ENCODE measurements at regions not wholly inside any gene's neighbourhood (a gene's known extent, or its start where the extent isn't known, plus 50 kb on each side); places are given as distances from the start of the nearest gene placed in this dataset.

DNA sequence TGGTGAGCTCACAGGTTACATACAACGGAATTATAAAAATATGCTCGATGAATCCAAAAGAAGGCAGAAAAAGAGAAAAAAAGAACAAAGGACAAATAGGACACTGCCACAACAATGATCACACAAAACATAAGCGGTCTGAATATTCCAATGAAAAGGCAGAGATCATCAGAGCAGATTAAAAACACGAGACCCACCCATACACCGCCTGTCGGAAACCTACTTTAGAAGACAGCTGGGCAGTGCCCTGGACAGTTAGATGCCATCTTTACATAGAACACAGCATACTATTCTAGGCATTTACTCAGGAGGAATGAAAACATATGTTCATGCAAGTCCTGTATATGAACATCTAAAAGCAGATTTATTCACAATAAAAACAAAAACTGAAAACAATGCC lies 204.1 kb downstream of the TTLL2 start:
- no peak for DNase-seq (ENCODE audit: low read depth)
- no peak overlapping the region for H3K4me3 ChIP-seq (ENCODE audit: low read depth, low read length)
- TF ChIP-seq, protein P1, sequence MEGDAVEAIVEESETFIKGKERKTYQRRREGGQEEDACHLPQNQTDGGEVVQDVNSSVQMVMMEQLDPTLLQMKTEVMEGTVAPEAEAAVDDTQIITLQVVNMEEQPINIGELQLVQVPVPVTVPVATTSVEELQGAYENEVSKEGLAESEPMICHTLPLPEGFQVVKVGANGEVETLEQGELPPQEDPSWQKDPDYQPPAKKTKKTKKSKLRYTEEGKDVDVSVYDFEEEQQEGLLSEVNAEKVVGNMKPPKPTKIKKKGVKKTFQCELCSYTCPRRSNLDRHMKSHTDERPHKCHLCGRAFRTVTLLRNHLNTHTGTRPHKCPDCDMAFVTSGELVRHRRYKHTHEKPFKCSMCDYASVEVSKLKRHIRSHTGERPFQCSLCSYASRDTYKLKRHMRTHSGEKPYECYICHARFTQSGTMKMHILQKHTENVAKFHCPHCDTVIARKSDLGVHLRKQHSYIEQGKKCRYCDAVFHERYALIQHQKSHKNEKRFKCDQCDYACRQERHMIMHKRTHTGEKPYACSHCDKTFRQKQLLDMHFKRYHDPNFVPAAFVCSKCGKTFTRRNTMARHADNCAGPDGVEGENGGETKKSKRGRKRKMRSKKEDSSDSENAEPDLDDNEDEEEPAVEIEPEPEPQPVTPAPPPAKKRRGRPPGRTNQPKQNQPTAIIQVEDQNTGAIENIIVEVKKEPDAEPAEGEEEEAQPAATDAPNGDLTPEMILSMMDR (IDR thresholded peaks at IDR 0.05; ENCODE audit: insufficient read depth, low read length, poor library complexity, severe bottlenecking) = no peak
- no peaks in the 10 kb centered on the region for H3K36me3 ChIP-seq (ENCODE audit: control insufficient read depth, insufficient read depth, low read length)
- peaks cover 11% of the 10 kb centered on the region for H3K27me3 ChIP-seq (ENCODE audit: control insufficient read depth, insufficient read depth, low read length)

DNA sequence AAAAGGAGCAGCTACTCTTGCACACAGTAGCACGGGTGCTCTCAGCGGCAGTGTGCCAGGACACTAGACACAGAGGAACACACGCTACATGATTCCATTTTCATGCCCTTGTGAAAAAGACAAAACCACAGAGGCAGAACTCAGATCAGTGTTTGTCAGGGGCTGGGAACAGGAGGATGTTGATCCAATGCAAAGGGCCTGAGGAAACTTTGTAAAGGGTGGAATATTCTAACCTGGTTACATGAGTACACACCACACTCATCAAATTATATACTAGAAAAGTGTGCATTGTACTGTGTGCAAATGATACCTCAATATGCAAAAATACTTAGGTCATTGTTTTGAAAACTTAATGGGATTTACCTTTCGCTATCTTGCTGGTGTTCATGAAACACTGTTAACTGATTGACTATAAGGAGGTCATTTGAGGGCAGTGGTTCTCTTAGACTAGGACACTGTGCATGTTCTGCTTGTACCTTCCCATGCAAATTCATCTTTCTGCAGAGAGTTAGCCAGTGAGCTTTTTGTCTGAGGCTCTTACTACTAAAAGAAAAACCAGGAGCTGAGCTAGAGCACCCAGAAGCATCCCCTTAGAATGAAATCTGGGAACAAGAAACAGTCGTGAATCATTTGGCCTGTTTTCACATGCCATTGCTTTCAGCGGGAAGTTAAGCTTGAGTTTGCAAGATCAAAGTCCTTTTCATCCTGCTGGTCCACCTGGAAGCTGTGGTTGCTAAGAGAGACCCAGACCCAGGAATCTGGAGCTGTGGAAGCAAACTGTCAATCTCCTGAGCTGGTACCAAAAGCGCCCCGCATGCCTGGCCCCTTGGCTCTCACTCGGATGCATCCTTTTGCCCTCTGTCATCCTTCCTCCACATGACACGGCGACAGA lies 204.8 kb downstream of the TTLL2 start:
- Histone ChIP-seq H3K27me3 (ENCODE audit: control insufficient read depth, insufficient read depth, low read length) (peaks cover 11% of the 10 kb centered on the region), H3K36me3 (ENCODE audit: control insufficient read depth, insufficient read depth, low read length) (no peaks in the 10 kb centered on the region), H3K4me3 (ENCODE audit: low read depth, low read length) (no peak overlapping the region)
- no peak for DNase-seq (ENCODE audit: low read depth)
- TF ChIP-seq, protein P1 (IDR thresholded peaks at IDR 0.05; ENCODE audit: insufficient read depth, low read length, poor library complexity, severe bottlenecking) = no peak

DNA sequence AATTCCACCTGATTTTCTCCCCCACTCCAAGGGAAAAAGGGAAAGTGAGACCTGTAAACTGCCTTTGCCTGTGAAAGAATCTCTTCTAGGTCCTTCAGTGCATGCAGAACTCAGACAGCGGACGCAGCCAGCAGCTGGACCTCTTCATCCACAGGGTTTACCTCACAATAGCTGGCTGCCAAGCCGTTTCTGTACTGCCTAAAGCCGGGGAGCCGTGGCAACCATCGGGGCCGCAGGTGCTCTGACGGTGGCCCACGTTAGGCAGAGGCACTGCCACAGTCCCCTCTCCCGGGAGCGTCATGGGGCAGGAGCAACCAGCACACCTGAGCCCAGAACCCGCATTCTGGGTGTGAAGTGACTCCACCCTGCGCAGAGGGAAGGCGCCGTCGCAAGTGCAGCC lies 206.1 kb downstream of the TTLL2 start:
- TF ChIP-seq, protein P1 (IDR thresholded peaks at IDR 0.05; ENCODE audit: insufficient read depth, low read length, poor library complexity, severe bottlenecking) = no peak
- no peak overlapping the region for H3K4me3 ChIP-seq (ENCODE audit: low read depth, low read length)
- H3K27me3 ChIP-seq (ENCODE audit: control insufficient read depth, insufficient read depth, low read length) = peaks cover 10% of the 10 kb centered on the region
- H3K36me3 ChIP-seq (ENCODE audit: control insufficient read depth, insufficient read depth, low read length) = no peaks in the 10 kb centered on the region
- no peak for DNase-seq (ENCODE audit: low read depth)

DNA sequence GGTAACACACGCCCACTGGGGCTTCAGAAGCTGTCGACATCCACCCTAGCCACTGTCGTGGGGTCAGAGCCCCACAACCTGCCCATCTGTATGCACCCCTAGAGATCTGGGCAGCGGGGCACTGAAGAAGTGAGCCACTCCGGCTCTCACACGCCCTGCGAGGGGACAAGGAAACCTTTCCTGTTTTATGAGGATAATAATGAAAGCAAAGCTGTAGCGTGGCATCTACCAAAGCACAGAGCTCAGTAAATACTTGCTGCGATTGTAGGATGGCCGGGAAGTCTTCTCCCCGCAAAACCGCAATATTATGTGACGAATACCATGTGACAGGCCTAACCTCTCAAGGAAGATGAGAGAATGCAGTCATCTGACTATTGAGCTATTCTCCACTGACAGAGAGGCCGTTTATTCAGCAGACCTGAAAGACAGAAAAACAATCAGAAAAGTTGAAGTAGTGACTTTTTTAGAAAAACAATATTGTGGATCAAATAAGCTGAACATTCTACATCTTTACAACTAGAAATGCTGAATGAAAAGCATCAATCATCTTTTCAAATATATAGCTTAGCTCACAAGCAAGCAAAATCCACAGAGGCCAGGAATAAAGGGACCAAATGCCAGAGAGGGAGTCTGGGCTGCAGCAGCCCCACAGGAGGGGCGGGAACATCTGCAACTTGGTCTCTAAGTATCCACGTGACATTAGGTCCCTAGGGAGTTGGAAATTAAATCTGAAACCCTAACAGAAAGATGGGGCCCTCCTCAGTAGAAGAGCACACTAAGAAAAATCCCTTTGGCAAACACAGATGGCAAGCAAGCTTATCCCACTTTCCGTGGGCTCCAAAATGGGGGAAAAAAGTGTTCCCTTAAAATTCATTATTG lies 207.8 kb downstream of the TTLL2 start:
- DNase-seq (ENCODE audit: low read depth) = no peak
- no peak overlapping the region for H3K4me3 ChIP-seq (ENCODE audit: low read depth, low read length)
- peaks cover 8% of the 10 kb centered on the region for H3K27me3 ChIP-seq (ENCODE audit: control insufficient read depth, insufficient read depth, low read length)
- H3K36me3 ChIP-seq (ENCODE audit: control insufficient read depth, insufficient read depth, low read length) = no peaks in the 10 kb centered on the region
- TF ChIP-seq, protein P1 (IDR thresholded peaks at IDR 0.05; ENCODE audit: insufficient read depth, low read length, poor library complexity, severe bottlenecking) = no peak

DNA sequence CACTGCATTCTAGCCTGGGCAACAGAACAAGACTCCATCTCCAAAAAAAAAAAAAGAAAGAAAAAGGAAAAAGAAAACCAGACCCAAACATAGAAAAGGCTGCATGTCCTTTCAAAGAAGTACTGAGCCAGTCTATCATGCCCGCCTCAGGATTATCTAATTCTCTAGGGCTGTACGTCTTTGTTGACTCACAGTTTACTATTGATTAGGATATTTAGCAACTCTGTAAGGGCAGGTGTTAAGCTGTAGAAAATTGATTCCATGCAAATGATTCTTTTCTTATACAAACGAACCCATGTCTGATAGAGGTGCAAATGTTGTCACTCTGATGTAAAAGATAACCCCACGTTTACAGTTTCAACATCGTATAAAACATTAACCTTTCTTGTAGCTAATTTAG lies 209.0 kb downstream of the TTLL2 start:
- peaks cover 5% of the 10 kb centered on the region for H3K27me3 ChIP-seq (ENCODE audit: control insufficient read depth, insufficient read depth, low read length)
- DNase-seq (ENCODE audit: low read depth) = no peak

More for the DNA sequence above, 209.0 kb downstream of the TTLL2 start:
- Histone ChIP-seq H3K36me3 (ENCODE audit: control insufficient read depth, insufficient read depth, low read length) (no peaks in the 10 kb centered on the region), H3K4me3 (ENCODE audit: low read depth, low read length) (no peak overlapping the region)
- TF ChIP-seq, protein P1 (IDR thresholded peaks at IDR 0.05; ENCODE audit: insufficient read depth, low read length, poor library complexity, severe bottlenecking) = no peak
